Mammary epithelial cell (primary cell): ENCODE measurements at regions not wholly inside any gene's neighbourhood (a gene's known extent, or its start where the extent isn't known, plus 50 kb on each side); places are given as distances from the start of the nearest gene placed in this dataset.

ENCODE experiments used
- EZH2 ChIP-seq: IDR thresholded peaks from 2 replicates; pipeline ENCODE4 v1.6.1; 2012; ENCODE audit warnings: low read length, inconsistent platforms, borderline replicate concordance
- TF ChIP-seq, protein P1 (sequence below), 2 donors: IDR thresholded peaks in 1 of 2; conservative IDR thresholded peaks in 1 of 2; 2 replicates each; pipeline ENCODE4 v1.5.1; 2011 to 2012; ENCODE audit warnings: inconsistent platforms in 2 of 2, low read length in 2 of 2, mild to moderate bottlenecking in 2 of 2, control low read depth in 1 of 2, low read depth in 1 of 2; ENCODE audit not compliant: insufficient read depth in 1 of 2; ENCODE audit errors: extremely low read depth in 1 of 2

DNA sequence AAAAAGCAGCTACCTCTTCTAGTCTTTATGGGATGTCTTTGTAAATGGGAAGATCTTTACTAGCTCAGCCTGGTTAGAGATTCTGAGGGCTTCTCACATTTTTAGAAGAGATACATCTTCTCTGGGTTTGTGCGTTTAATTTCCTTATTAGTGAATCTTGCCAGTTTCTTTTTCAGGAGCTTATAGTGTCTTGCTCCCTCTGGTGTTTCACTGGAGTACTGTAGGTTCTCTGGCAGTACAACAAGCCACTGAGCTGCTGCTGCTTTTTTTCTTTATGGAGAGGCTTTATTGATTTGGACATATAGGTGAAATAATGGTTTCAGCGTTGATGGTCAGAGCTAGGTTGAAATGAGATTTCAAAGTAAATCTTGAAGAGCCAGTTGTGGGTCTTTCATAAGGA, 82.9 kb downstream of the LAS1L start:
- TF ChIP-seq, protein P1, sequence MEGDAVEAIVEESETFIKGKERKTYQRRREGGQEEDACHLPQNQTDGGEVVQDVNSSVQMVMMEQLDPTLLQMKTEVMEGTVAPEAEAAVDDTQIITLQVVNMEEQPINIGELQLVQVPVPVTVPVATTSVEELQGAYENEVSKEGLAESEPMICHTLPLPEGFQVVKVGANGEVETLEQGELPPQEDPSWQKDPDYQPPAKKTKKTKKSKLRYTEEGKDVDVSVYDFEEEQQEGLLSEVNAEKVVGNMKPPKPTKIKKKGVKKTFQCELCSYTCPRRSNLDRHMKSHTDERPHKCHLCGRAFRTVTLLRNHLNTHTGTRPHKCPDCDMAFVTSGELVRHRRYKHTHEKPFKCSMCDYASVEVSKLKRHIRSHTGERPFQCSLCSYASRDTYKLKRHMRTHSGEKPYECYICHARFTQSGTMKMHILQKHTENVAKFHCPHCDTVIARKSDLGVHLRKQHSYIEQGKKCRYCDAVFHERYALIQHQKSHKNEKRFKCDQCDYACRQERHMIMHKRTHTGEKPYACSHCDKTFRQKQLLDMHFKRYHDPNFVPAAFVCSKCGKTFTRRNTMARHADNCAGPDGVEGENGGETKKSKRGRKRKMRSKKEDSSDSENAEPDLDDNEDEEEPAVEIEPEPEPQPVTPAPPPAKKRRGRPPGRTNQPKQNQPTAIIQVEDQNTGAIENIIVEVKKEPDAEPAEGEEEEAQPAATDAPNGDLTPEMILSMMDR (conservative IDR thresholded peaks at IDR 0.05 in 1 of 2, IDR thresholded peaks at IDR 0.05 in 1 of 2; ENCODE audit: extremely low read depth in 1 of 2, insufficient read depth in 1 of 2, low read depth in 1 of 2, low read length in 2 of 2), result peak; percentile 53 to 67
- TF ChIP-seq EZH2, result no peak
